H9 (cell line): ENCODE measurements at regions not wholly inside any gene's neighbourhood (a gene's known extent, or its start where the extent isn't known, plus 50 kb on each side); places are given as distances from the start of the nearest gene placed in this dataset.

Source experiments
- DNase-seq: peaks from one replicate; pipeline ENCODE4 v3.0.0-alpha.2; 2017
- H2AFZ ChIP-seq: one replicate; pipeline ENCODE4 v1.6.1; 2013; ENCODE audit warnings: mild to moderate bottlenecking, low read length, control low read depth, moderate library complexity
- H2AK5ac ChIP-seq: 2 replicates; pipeline ENCODE4 v1.6.1; 2013; ENCODE audit warnings: low read length, control low read depth, mixed read lengths; ENCODE audit not compliant: insufficient read length
- H2BK120ac ChIP-seq: one replicate; pipeline ENCODE4 v1.6.1; 2013; ENCODE audit warnings: low read depth, mild to moderate bottlenecking, low read length, control low read depth, inconsistent platforms; ENCODE audit not compliant: poor library complexity, severe bottlenecking
- H2BK12ac ChIP-seq: 2 replicates; pipeline ENCODE4 v1.6.1; 2013; ENCODE audit warnings: low read length, control low read depth, mixed read lengths, low read depth; ENCODE audit not compliant: insufficient read length
- H2BK15ac ChIP-seq: 2 replicates; pipeline ENCODE4 v1.6.1; 2013; ENCODE audit warnings: low read depth, low read length, control low read depth
- H2BK20ac ChIP-seq: one replicate; pipeline ENCODE4 v1.6.1; 2013; ENCODE audit warnings: low read depth, mild to moderate bottlenecking, low read length, control low read depth, inconsistent platforms; ENCODE audit not compliant: poor library complexity, severe bottlenecking
- H2BK5ac ChIP-seq: 2 replicates; pipeline ENCODE4 v1.6.1; 2013; ENCODE audit warnings: low read length, control low read depth, mixed read lengths; ENCODE audit not compliant: insufficient read length
- H3K14ac ChIP-seq: 2 replicates; pipeline ENCODE4 v1.6.1; 2013; ENCODE audit warnings: low read length, control low read depth; ENCODE audit not compliant: insufficient read depth
- H3K18ac ChIP-seq: 2 replicates; pipeline ENCODE4 v1.6.1; 2013; ENCODE audit warnings: low read depth, mild to moderate bottlenecking, mixed read lengths, low read length, control low read depth; ENCODE audit not compliant: insufficient read length
- H3K23ac ChIP-seq: 2 replicates; pipeline ENCODE4 v1.6.1; 2013; ENCODE audit warnings: low read length, control low read depth, mixed read lengths, low read depth; ENCODE audit not compliant: insufficient read length
- H3K23me2 ChIP-seq: 2 replicates; pipeline ENCODE4 v1.6.1; 2013; ENCODE audit warnings: low read depth, mild to moderate bottlenecking, mixed read lengths, low read length, control low read depth; ENCODE audit not compliant: insufficient read length, poor library complexity, severe bottlenecking
- H3K27ac ChIP-seq: 2 replicates; pipeline ENCODE4 v1.5.1; 2013; ENCODE audit warnings: low read length, control low read depth, mixed read lengths, low read depth; ENCODE audit not compliant: insufficient read length
- H3K27me3 ChIP-seq: 2 replicates; pipeline ENCODE4 v1.6.1; 2013; ENCODE audit warnings: low read length, control low read depth, inconsistent platforms; ENCODE audit not compliant: insufficient read depth
- H3K4ac ChIP-seq: 2 replicates; pipeline ENCODE4 v1.6.1; 2013; ENCODE audit warnings: low read depth, mild to moderate bottlenecking, control low read depth, inconsistent platforms, low read length, moderate library complexity
- H3K4me1 ChIP-seq: 2 replicates; pipeline ENCODE4 v1.6.1; 2013; ENCODE audit warnings: low read length, control low read depth, inconsistent platforms; ENCODE audit not compliant: insufficient read depth
- H3K4me2 ChIP-seq: 2 replicates; pipeline ENCODE4 v1.6.1; 2013; ENCODE audit warnings: low read length, control low read depth, mixed read lengths; ENCODE audit not compliant: insufficient read length, insufficient read depth
- H3K56ac ChIP-seq: 2 replicates; pipeline ENCODE4 v1.6.1; 2013; ENCODE audit warnings: low read depth, mild to moderate bottlenecking, mixed read lengths, low read length, control low read depth; ENCODE audit not compliant: insufficient read length
- H3K79me1 ChIP-seq: 2 replicates; pipeline ENCODE4 v1.6.1; 2013; ENCODE audit warnings: low read depth, mild to moderate bottlenecking, moderate library complexity, low read length, control low read depth, inconsistent platforms; ENCODE audit not compliant: insufficient read depth, poor library complexity, severe bottlenecking
- H3K79me2 ChIP-seq: 2 replicates; pipeline ENCODE4 v1.6.1; 2013; ENCODE audit warnings: low read length, control low read depth, inconsistent platforms; ENCODE audit not compliant: insufficient read depth
- H3K9ac ChIP-seq: 2 replicates; pipeline ENCODE4 v1.6.1; 2013; ENCODE audit warnings: low read length, control low read depth, mixed read lengths; ENCODE audit not compliant: insufficient read length; ENCODE audit errors: extremely low read depth
- H3K9me3 ChIP-seq: one replicate; pipeline ENCODE4 v1.6.1; 2013; ENCODE audit warnings: low read depth, low read length, inconsistent platforms; ENCODE audit not compliant: control insufficient read depth
- H3T11ph ChIP-seq: one replicate; pipeline ENCODE4 v1.6.1; 2013; ENCODE audit warnings: mild to moderate bottlenecking, low read length, control low read depth, inconsistent platforms
- H4K20me1 ChIP-seq: one replicate; pipeline ENCODE4 v1.6.1; 2013; ENCODE audit not compliant: control insufficient read depth, insufficient read length, insufficient read depth
- H4K5ac ChIP-seq: 2 replicates; pipeline ENCODE4 v1.6.1; 2013; ENCODE audit warnings: low read depth, mild to moderate bottlenecking, mixed read lengths, low read length, control low read depth; ENCODE audit not compliant: insufficient read length
- H4K8ac ChIP-seq: replicated peaks from 2 replicates; pipeline ENCODE4 v1.6.1; 2013; ENCODE audit warnings: low read length, control low read depth, mixed read lengths, low read depth; ENCODE audit not compliant: insufficient read length
- H4K91ac ChIP-seq: 2 replicates; pipeline ENCODE4 v1.6.1; 2013; ENCODE audit warnings: low read depth, mild to moderate bottlenecking, moderate library complexity, mixed read lengths, low read length, control low read depth; ENCODE audit not compliant: insufficient read length
- H3K27ac Mint-ChIP-seq, 3 experiments: 2 replicates in 2 of 3; 3 replicates in 1 of 3; pipeline ENCODE4 v1.8.0; 2020 to 2021; ENCODE audit warnings: mixed read lengths in 3 of 3, mild to moderate bottlenecking in 1 of 3, moderate library complexity in 1 of 3
- H3K27me3 Mint-ChIP-seq: 2 replicates; pipeline ENCODE4 v1.8.0; 2021; ENCODE audit warnings: low read depth, mild to moderate bottlenecking, moderate library complexity, mixed read lengths
- H3K36me3 Mint-ChIP-seq, 3 experiments: 2 replicates in 2 of 3; 3 replicates in 1 of 3; pipeline ENCODE4 v1.8.0; 2020 to 2021; ENCODE audit warnings: low read depth in 3 of 3, mixed read lengths in 3 of 3; ENCODE audit not compliant: insufficient read depth in 1 of 3
- H3K4me1 Mint-ChIP-seq, 2 experiments: 2 replicates each; pipeline ENCODE4 v1.8.0; 2020; ENCODE audit warnings: mixed read lengths in 2 of 2
- H3K4me3 Mint-ChIP-seq, 2 experiments: 2 replicates in 1 of 2; 3 replicates in 1 of 2; pipeline ENCODE4 v1.8.0; 2020 to 2021; ENCODE audit warnings: mild to moderate bottlenecking in 2 of 2, mixed read lengths in 2 of 2, moderate library complexity in 1 of 2
- H3K9me3 Mint-ChIP-seq, 2 experiments: 2 replicates in 1 of 2; 3 replicates in 1 of 2; pipeline ENCODE4 v1.8.0; 2020; ENCODE audit warnings: mild to moderate bottlenecking in 2 of 2, mixed read lengths in 2 of 2, moderate library complexity in 1 of 2
- CTCF ChIP-seq: fragments of 200-600 bp; sonication (generic); conservative IDR thresholded peaks from 3 replicates; pipeline ENCODE4 v1.8.0; 2021; ENCODE audit warnings: antibody characterized with exemption, mild to moderate bottlenecking
- WGBS: extraction: QIAGEN DNeasy Blood & Tissue Kit; methylation state at CpG from one replicate; pipeline ENCODE4 v1.1.7; 2013; ENCODE audit warnings: missing lambda C conversion rate, low lambda C conversion rate, mixed read lengths; ENCODE audit not compliant: insufficient read length; ENCODE audit errors: extremely low coverage; 5-methylcytosine and 5-hydroxymethylcytosine counted together

- Histone ChIP-seq H3T11ph (no peak overlapping the region), H4K20me1 (no peaks in the 10 kb centered on the region)
Measured at GRCh38 chr6:168892031-168892430, 361.6 kb downstream of the THBS2 start.

More at GRCh38 chr6:168892031-168892430, 361.6 kb downstream of the THBS2 start:
- no peak overlapping the region for H2BK20ac ChIP-seq
- H3K79me1 ChIP-seq, result no peaks in the 10 kb centered on the region
- H4K5ac ChIP-seq, result no peak overlapping the region
- no peak overlapping the region for H3K14ac ChIP-seq
- no peak overlapping the region for H2BK15ac ChIP-seq
- no peak for DNase-seq
- no peak overlapping the region for H4K91ac ChIP-seq
- no peak overlapping the region for H3K18ac ChIP-seq
- no peak overlapping the region for H2BK120ac ChIP-seq
- H3K23me2 ChIP-seq, result no peaks in the 10 kb centered on the region
- no peak overlapping the region for H2AK5ac ChIP-seq
- H3K9me3 Mint-ChIP-seq, result peaks cover 0 to 5% of the 10 kb centered on the region in 2 experiments; a peak in 1 of 5 replicates
- H3K4me3 Mint-ChIP-seq, result no peak overlapping the region
- no CpG with 5 or more reads among the region's 5 CpGs for WGBS
- no peak overlapping the region for H3K9ac ChIP-seq
- H3K4me1 ChIP-seq, result peaks cover 2% of the 10 kb centered on the region; the same call in 1 of the 2 replicates
- no peaks in the 10 kb centered on the region for H3K27me3 ChIP-seq
- H3K36me3 Mint-ChIP-seq, result peaks cover 0 to 2% (median 0%) of the 10 kb centered on the region in 3 experiments; a peak in 2 of 7 replicates
- no peaks in the 10 kb centered on the region; the same call in 1 of the 2 replicates for H3K27me3 Mint-ChIP-seq
- TF ChIP-seq CTCF, result peak; percentile 31; the same call in 2 of the 3 replicates
- no peak overlapping the region for H3K56ac ChIP-seq
- H3K23ac ChIP-seq, result no peak overlapping the region
- no peaks in the 10 kb centered on the region for H3K9me3 ChIP-seq
- H4K8ac ChIP-seq, result no peak overlapping the region
- H3K4me2 ChIP-seq, result no peak overlapping the region
- no peak overlapping the region for H2BK5ac ChIP-seq
- no peak overlapping the region for H2AFZ ChIP-seq
- H2BK12ac ChIP-seq, result no peak overlapping the region
- H3K27ac ChIP-seq, result no peak overlapping the region
- H3K4me1 Mint-ChIP-seq, result peaks cover 8 to 9% of the 10 kb centered on the region in 2 experiments; a peak in 3 of 4 replicates
- no peaks in the 10 kb centered on the region for H3K79me2 ChIP-seq
- H3K4ac ChIP-seq, result no peak overlapping the region
- H3K27ac Mint-ChIP-seq, result no peak overlapping the region
